ENCODE measurements at regions not wholly inside any gene's neighbourhood (a gene's known extent, or its start where the extent isn't known, plus 50 kb on each side); places are given as distances from the start of the nearest gene placed in this dataset.
"Not testable (repeated sequence)": the region's sequence is repeated elsewhere in the genome, so short reads cannot be mapped to it uniquely, and the experiment has no call there.

GRCh38 chr11:29224739-29225384 lies 792.0 kb downstream of the KCNA4 start:
- no peak overlapping the region for H3K27ac ChIP-seq (replicated peaks)
- DNase-seq (ENCODE audit: low read depth in 1 of 2, low spot score in 1 of 2): no peak
- TF ChIP-seq SPI1 (IDR thresholded peaks at IDR 0.05; ENCODE audit: borderline replicate concordance, low read depth) (no peak), REST (IDR thresholded peaks at IDR 0.05; ENCODE audit: insufficient replicate concordance, low read depth) (no peak), CTCF (IDR thresholded peaks at IDR 0.05; ENCODE audit: insufficient read depth, low read length) (no peak), GABPA (IDR thresholded peaks at IDR 0.05; ENCODE audit: low read depth) (no peak), POLR2AphosphoS5 (IDR thresholded peaks at IDR 0.05; ENCODE audit: low read depth) (no peak)
- H3K27me3 ChIP-seq (ENCODE audit: insufficient read depth, poor library complexity, severe bottlenecking): no peaks in the 10 kb centered on the region
- no peak overlapping the region for H3K4me3 ChIP-seq (replicated peaks; ENCODE audit: insufficient read depth, low read length)

- not testable (repeated sequence) for H3K4me3 ChIP-seq (replicated peaks; ENCODE audit: insufficient read depth, low read length); H3K27ac ChIP-seq (replicated peaks); H3K27me3 ChIP-seq (ENCODE audit: insufficient read depth, poor library complexity, severe bottlenecking); DNase-seq (ENCODE audit: low read depth in 1 of 2, low spot score in 1 of 2)
Observed at GRCh38 chr11:29219531-29219930, 797.3 kb downstream of the KCNA4 start.

GRCh38 chr11:29217901-29218300 lies 798.9 kb downstream of the KCNA4 start:
- H3K27ac ChIP-seq (replicated peaks): no peak overlapping the region
- H3K4me3 ChIP-seq (replicated peaks; ENCODE audit: insufficient read depth, low read length): no peak overlapping the region
- H3K27me3 ChIP-seq (ENCODE audit: insufficient read depth, poor library complexity, severe bottlenecking): no peaks in the 10 kb centered on the region
- no peak for DNase-seq (ENCODE audit: low read depth in 1 of 2, low spot score in 1 of 2)
- no peak for TF ChIP-seq CTCF (IDR thresholded peaks at IDR 0.05; ENCODE audit: insufficient read depth, low read length)
- TF ChIP-seq POLR2AphosphoS5 (IDR thresholded peaks at IDR 0.05; ENCODE audit: low read depth): no peak
- no peak for TF ChIP-seq GABPA (IDR thresholded peaks at IDR 0.05; ENCODE audit: low read depth)
- TF ChIP-seq SPI1 (IDR thresholded peaks at IDR 0.05; ENCODE audit: borderline replicate concordance, low read depth): no peak
- no peak for TF ChIP-seq REST (IDR thresholded peaks at IDR 0.05; ENCODE audit: insufficient replicate concordance, low read depth)

GRCh38 chr11:29214833-29215232 lies 802.0 kb downstream of the KCNA4 start:
- no peak overlapping the region for H3K27ac ChIP-seq (replicated peaks)
- DNase-seq (ENCODE audit: low read depth in 1 of 2, low spot score in 1 of 2): no peak

More at GRCh38 chr11:29214833-29215232, 802.0 kb downstream of the KCNA4 start:
- TF ChIP-seq GABPA (IDR thresholded peaks at IDR 0.05; ENCODE audit: low read depth) (no peak), SPI1 (IDR thresholded peaks at IDR 0.05; ENCODE audit: borderline replicate concordance, low read depth) (no peak), POLR2AphosphoS5 (IDR thresholded peaks at IDR 0.05; ENCODE audit: low read depth) (no peak), REST (IDR thresholded peaks at IDR 0.05; ENCODE audit: insufficient replicate concordance, low read depth) (no peak), CTCF (IDR thresholded peaks at IDR 0.05; ENCODE audit: insufficient read depth, low read length) (no peak)
- H3K4me3 ChIP-seq (replicated peaks; ENCODE audit: insufficient read depth, low read length): no peak overlapping the region
- H3K27me3 ChIP-seq (ENCODE audit: insufficient read depth, poor library complexity, severe bottlenecking): no peaks in the 10 kb centered on the region

Measured in HL-60 (cell line).